ACHN (cell line): ENCODE measurements at regions not wholly inside any gene's neighbourhood (a gene's known extent, or its start where the extent isn't known, plus 50 kb on each side); places are given as distances from the start of the nearest gene placed in this dataset.
"Not testable (repeated sequence)": the region's sequence is repeated elsewhere in the genome, so short reads cannot be mapped to it uniquely, and the experiment has no call there.

Source experiments
- DNase-seq: peaks from one replicate; pipeline ENCODE4 v3.0.0-alpha.2; 2015
- in situ Hi-C: cut with HindIII; loops from 2 replicates; pipeline ENCODE4 v1.10.0; 2017; ENCODE audit warnings: low sequenced_read_pairs, low pct_ligation_motif_present, low pct_unique_long_range_greater_than_20kb

- in situ Hi-C loops: no loop called here
- DNase-seq: no peak
Measured at GRCh38 chr12:91885851-91886731, 259.6 kb downstream of the BTG1 start.

GRCh38 chr12:91884230-91884629 lies 261.4 kb downstream of the BTG1 start:
- in situ Hi-C loops: no loop called here
- DNase-seq: no peak

- DNase-seq: no peak
- in situ Hi-C loops: no loop called here
Measured at GRCh38 chr12:91883811-91884210, 261.8 kb downstream of the BTG1 start.

GRCh38 chr12:91882910-91883309 lies 262.7 kb downstream of the BTG1 start:
- no peak for DNase-seq
- in situ Hi-C loops: no loop called here

GRCh38 chr12:91880528-91880927 lies 265.1 kb downstream of the BTG1 start:
- no peak for DNase-seq
- in situ Hi-C loops: no loop called here

- no peak for DNase-seq
- in situ Hi-C loops: no loop called here
Measured at GRCh38 chr12:91877456-91878235, 268.0 kb downstream of the BTG1 start.

GRCh38 chr12:91877022-91877421 lies 268.6 kb downstream of the BTG1 start:
- in situ Hi-C loops: no loop called here
- DNase-seq: no peak

- DNase-seq, in situ Hi-C loops: not testable (repeated sequence)
Measured at GRCh38 chr12:91875671-91876070, 270.0 kb downstream of the BTG1 start.

GRCh38 chr12:91874086-91874865 lies 271.4 kb downstream of the BTG1 start:
- in situ Hi-C loops: no loop called here
- no peak for DNase-seq

- DNase-seq: no peak
- in situ Hi-C loops: no loop called here
Measured at GRCh38 chr12:91871751-91872150, 273.9 kb downstream of the BTG1 start.

- no peak for DNase-seq
- in situ Hi-C loops: no loop called here
Measured at GRCh38 chr12:91870872-91871707, 274.6 kb downstream of the BTG1 start.

GRCh38 chr12:91868054-91868453 lies 277.6 kb downstream of the BTG1 start:
- DNase-seq: no peak
- in situ Hi-C loops: no loop called here

- no peak for DNase-seq
- in situ Hi-C loops: no loop called here
Measured at GRCh38 chr12:91866566-91866965, 279.1 kb downstream of the BTG1 start.

GRCh38 chr12:91863702-91864101 lies 281.9 kb downstream of the BTG1 start:
- no peak for DNase-seq
- in situ Hi-C loops: no loop called here

- no peak for DNase-seq
- in situ Hi-C loops: no loop called here
Measured at GRCh38 chr12:91861554-91861953, 284.1 kb downstream of the BTG1 start.

- DNase-seq: no peak
- in situ Hi-C loops: no loop called here
Measured at GRCh38 chr12:91859347-91859746, 286.3 kb downstream of the BTG1 start.

- DNase-seq: no peak
- in situ Hi-C loops: no loop called here
Measured at GRCh38 chr12:91857813-91858542, 287.7 kb downstream of the BTG1 start.

- in situ Hi-C loops: no loop called here
- DNase-seq: no peak
Measured at GRCh38 chr12:91854725-91855124, 290.9 kb downstream of the BTG1 start.
